ENCODE measurements at regions not wholly inside any gene's neighbourhood (a gene's known extent, or its start where the extent isn't known, plus 50 kb on each side); places are given as distances from the start of the nearest gene placed in this dataset.

GRCh38 chr6:21780141-21780540 is 186.6 kb downstream of the SOX4 start:
- TF ChIP-seq CTCF (IDR thresholded peaks at IDR 0.05; ENCODE audit: unreplicated experiment) = no peak
- Mint-ChIP-seq H3K27ac (peak overlapping the region; percentile 62), H3K27me3 (no peaks in the 10 kb centered on the region), H3K4me3 (ENCODE audit: low read depth) (no peak overlapping the region), H3K36me3 (ENCODE audit: insufficient read depth) (peaks cover 22% of the 10 kb centered on the region), H3K9me3 (ENCODE audit: low read depth) (no peaks in the 10 kb centered on the region), H3K4me1 (ENCODE audit: low read depth) (peaks cover 8% of the 10 kb centered on the region)
- no peak for DNase-seq (ENCODE audit: low spot score, unreplicated experiment)

GRCh38 chr6:21780679-21781078 is 187.1 kb downstream of the SOX4 start:
- Mint-ChIP-seq H3K27ac (no peak overlapping the region), H3K4me1 (ENCODE audit: low read depth) (peaks cover 8% of the 10 kb centered on the region), H3K9me3 (ENCODE audit: low read depth) (no peaks in the 10 kb centered on the region), H3K27me3 (no peaks in the 10 kb centered on the region), H3K4me3 (ENCODE audit: low read depth) (no peak overlapping the region), H3K36me3 (ENCODE audit: insufficient read depth) (peaks cover 20% of the 10 kb centered on the region)
- no peak for TF ChIP-seq CTCF (IDR thresholded peaks at IDR 0.05; ENCODE audit: unreplicated experiment)
- DNase-seq (ENCODE audit: low spot score, unreplicated experiment) = no peak

- peaks cover 18% of the 10 kb centered on the region for H3K36me3 Mint-ChIP-seq (ENCODE audit: insufficient read depth)
- peaks cover 8% of the 10 kb centered on the region for H3K4me1 Mint-ChIP-seq (ENCODE audit: low read depth)
- no peaks in the 10 kb centered on the region for H3K9me3 Mint-ChIP-seq (ENCODE audit: low read depth)
- no peak for DNase-seq (ENCODE audit: low spot score, unreplicated experiment)
- TF ChIP-seq CTCF (IDR thresholded peaks at IDR 0.05; ENCODE audit: unreplicated experiment) = no peak
- no peak overlapping the region for H3K4me3 Mint-ChIP-seq (ENCODE audit: low read depth)
- H3K27ac Mint-ChIP-seq = peak overlapping the region; percentile 92
- no peaks in the 10 kb centered on the region for H3K27me3 Mint-ChIP-seq
These were observed 187.6 kb downstream of the SOX4 start for GRCh38 chr6:21781128-21781527.

GRCh38 chr6:21785164-21785563 is 191.6 kb downstream of the SOX4 start:
- Mint-ChIP-seq H3K27ac (no peak overlapping the region), H3K4me3 (ENCODE audit: low read depth) (no peak overlapping the region), H3K9me3 (ENCODE audit: low read depth) (no peaks in the 10 kb centered on the region), H3K36me3 (ENCODE audit: insufficient read depth) (peaks cover 15% of the 10 kb centered on the region), H3K4me1 (ENCODE audit: low read depth) (peaks cover 8% of the 10 kb centered on the region), H3K27me3 (no peaks in the 10 kb centered on the region)
- no peak for DNase-seq (ENCODE audit: low spot score, unreplicated experiment)
- no peak for TF ChIP-seq CTCF (IDR thresholded peaks at IDR 0.05; ENCODE audit: unreplicated experiment)

GRCh38 chr6:21791056-21791455 is 197.5 kb downstream of the SOX4 start:
- no peak overlapping the region for H3K27ac Mint-ChIP-seq
- no peak overlapping the region for H3K4me3 Mint-ChIP-seq (ENCODE audit: low read depth)
- H3K36me3 Mint-ChIP-seq (ENCODE audit: insufficient read depth) = peaks cover 22% of the 10 kb centered on the region
- no peak for DNase-seq (ENCODE audit: low spot score, unreplicated experiment)
- peaks cover 1% of the 10 kb centered on the region for H3K4me1 Mint-ChIP-seq (ENCODE audit: low read depth)
- no peaks in the 10 kb centered on the region for H3K27me3 Mint-ChIP-seq
- peaks cover under 1% of the 10 kb centered on the region for H3K9me3 Mint-ChIP-seq (ENCODE audit: low read depth)
- no peak for TF ChIP-seq CTCF (IDR thresholded peaks at IDR 0.05; ENCODE audit: unreplicated experiment)
